ENCODE measurements at regions not wholly inside any gene's neighbourhood (a gene's known extent, or its start where the extent isn't known, plus 50 kb on each side); places are given as distances from the start of the nearest gene placed in this dataset.

DNA sequence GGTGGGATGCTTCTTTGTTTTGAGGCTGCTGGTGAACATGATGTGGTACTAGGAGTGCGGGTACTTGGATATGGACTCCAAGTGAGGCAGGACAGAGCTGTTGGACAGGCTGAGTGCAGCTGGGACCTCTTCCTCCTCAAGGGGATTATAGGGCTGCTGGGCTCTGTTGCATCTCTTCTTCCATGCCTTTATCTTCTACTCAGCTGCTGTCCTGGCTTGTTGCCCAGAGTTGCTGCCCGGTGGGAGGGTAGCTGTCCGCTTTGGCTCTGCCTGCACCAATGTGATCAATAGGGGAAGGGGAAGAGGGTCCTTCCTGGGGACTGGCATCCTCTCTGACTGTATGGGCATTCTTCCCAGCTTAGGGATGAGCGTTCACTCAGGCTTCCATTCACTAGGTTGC lies 1217.9 kb upstream of the ACO1 start:
- TF ChIP-seq CTCF (IDR thresholded peaks at IDR 0.05; ENCODE audit: borderline replicate concordance): no peak
- intact Hi-C loops (cut with micrococcal nuclease): no loop called here
- no peak overlapping the region for H3K27ac ChIP-seq (replicated peaks)
- H3K27me3 ChIP-seq (ENCODE audit: low read depth): no peaks in the 10 kb centered on the region
- no peaks in the 10 kb centered on the region for H3K36me3 ChIP-seq
- H3K4me3 ChIP-seq: no peak overlapping the region
- H3K9me3 ChIP-seq (replicated peaks): no peaks in the 10 kb centered on the region
- H3K4me1 ChIP-seq: no peaks in the 10 kb centered on the region
- DNase-seq: no peak

GRCh38 chr9:31168161-31168560 lies 1216.3 kb upstream of the ACO1 start:
- Histone ChIP-seq H3K27ac (replicated peaks) (no peak overlapping the region), H3K36me3 (no peaks in the 10 kb centered on the region), H3K27me3 (ENCODE audit: low read depth) (no peaks in the 10 kb centered on the region), H3K4me1 (no peaks in the 10 kb centered on the region), H3K9me3 (replicated peaks) (no peaks in the 10 kb centered on the region), H3K4me3 (no peak overlapping the region)
- TF ChIP-seq CTCF (IDR thresholded peaks at IDR 0.05; ENCODE audit: borderline replicate concordance): no peak
- no peak for DNase-seq
- intact Hi-C loops (cut with micrococcal nuclease): no loop called here

DNA sequence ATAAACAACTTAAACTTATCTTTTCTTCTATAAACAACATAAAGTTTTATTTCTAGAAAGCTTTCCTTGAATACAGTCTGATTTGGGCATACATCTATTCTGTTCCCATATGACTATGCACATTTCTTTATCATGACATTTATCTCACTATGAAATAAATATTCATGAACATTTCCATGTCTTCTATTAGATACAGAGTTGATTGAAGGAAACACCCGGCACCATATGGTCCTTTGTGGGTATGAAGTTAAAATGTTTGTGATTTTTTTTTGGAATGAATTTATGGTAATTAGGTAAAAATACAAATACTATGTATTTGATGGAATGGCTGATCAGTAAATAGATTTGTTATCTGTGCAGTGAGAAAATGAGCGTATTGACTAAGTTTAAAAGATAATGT lies 1209.8 kb upstream of the ACO1 start:
- Histone ChIP-seq H3K27ac (replicated peaks) (no peak overlapping the region), H3K36me3 (no peaks in the 10 kb centered on the region), H3K4me1 (no peaks in the 10 kb centered on the region), H3K4me3 (no peak overlapping the region), H3K9me3 (replicated peaks) (no peaks in the 10 kb centered on the region), H3K27me3 (ENCODE audit: low read depth) (no peaks in the 10 kb centered on the region)
- TF ChIP-seq CTCF (IDR thresholded peaks at IDR 0.05; ENCODE audit: borderline replicate concordance): no peak
- intact Hi-C loops (cut with micrococcal nuclease): no loop called here
- DNase-seq: no peak

DNA sequence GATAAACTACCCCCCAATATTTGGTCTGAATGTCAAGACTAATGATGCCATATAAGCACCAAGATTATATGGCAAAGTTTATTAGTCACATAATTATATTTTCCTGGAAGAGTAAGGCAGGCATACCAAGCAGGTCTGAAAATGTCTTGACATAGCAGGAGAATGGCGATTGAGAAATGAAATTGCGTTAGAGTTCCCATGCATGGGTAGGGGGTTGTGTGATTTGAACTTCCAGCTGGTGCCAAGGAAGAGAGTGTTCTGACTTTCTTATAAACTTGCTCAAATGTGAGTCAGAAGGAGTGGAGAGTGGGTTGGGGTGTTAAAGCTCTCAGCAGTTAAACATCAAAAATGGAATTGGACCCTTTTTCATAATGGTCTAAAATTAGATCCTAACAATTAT lies 1200.6 kb upstream of the ACO1 start:
- DNase-seq: no peak
- H3K27ac ChIP-seq (replicated peaks): no peak overlapping the region
- no peaks in the 10 kb centered on the region for H3K27me3 ChIP-seq (ENCODE audit: low read depth)
- intact Hi-C loops (cut with micrococcal nuclease): no loop called here
- H3K4me1 ChIP-seq: no peaks in the 10 kb centered on the region
- H3K4me3 ChIP-seq: no peak overlapping the region
- H3K36me3 ChIP-seq: no peaks in the 10 kb centered on the region
- no peaks in the 10 kb centered on the region for H3K9me3 ChIP-seq (replicated peaks)
- no peak for TF ChIP-seq CTCF (IDR thresholded peaks at IDR 0.05; ENCODE audit: borderline replicate concordance)

DNA sequence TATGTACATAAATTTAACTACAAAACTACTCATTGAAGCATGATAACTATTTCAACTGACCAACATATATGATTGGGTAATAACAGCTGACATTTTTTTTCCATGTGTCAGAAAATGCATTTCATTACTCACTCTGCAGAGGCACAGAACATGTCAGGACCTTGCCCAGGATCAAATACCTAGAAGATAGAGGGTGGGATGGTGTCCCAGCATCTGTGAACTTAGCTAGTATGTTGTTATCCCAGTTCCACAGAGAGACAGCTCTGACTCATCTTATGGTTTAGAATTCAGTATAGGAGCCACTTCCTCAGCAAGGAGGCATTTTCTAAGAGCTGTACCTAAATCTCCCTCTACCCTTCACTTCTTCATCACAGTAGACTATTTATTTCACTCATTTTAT lies 1198.6 kb upstream of the ACO1 start:
- no peak for DNase-seq
- no peaks in the 10 kb centered on the region for H3K27me3 ChIP-seq (ENCODE audit: low read depth)
- no peaks in the 10 kb centered on the region for H3K9me3 ChIP-seq (replicated peaks)
- TF ChIP-seq CTCF (IDR thresholded peaks at IDR 0.05; ENCODE audit: borderline replicate concordance): no peak
- H3K4me3 ChIP-seq: no peak overlapping the region
- H3K36me3 ChIP-seq: no peaks in the 10 kb centered on the region
- no peaks in the 10 kb centered on the region for H3K4me1 ChIP-seq
- H3K27ac ChIP-seq (replicated peaks): no peak overlapping the region
- intact Hi-C loops (cut with micrococcal nuclease): no loop called here

DNA sequence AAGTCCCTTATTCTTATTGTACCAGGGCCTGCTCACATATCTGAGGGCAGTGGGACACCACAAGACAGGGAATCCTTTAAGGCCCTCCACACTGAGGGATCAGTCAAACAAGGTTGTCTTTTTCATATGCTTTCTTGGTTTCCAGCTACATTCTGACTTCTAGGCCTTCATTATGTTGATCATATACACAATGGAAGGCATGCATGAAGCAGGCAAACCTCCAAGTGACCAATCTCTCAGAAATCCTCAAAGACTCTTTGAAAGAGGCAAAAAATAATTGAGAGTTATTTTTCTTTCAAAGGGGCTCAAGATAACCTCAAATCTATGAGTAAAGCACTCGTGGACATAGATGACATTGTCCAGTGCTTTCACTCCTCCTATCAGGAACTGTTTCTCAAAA lies 1195.9 kb upstream of the ACO1 start:
- intact Hi-C loops (cut with micrococcal nuclease): no loop called here
- Histone ChIP-seq H3K27me3 (ENCODE audit: low read depth) (no peaks in the 10 kb centered on the region), H3K36me3 (no peaks in the 10 kb centered on the region), H3K4me3 (no peak overlapping the region), H3K27ac (replicated peaks) (no peak overlapping the region), H3K4me1 (no peaks in the 10 kb centered on the region), H3K9me3 (replicated peaks) (no peaks in the 10 kb centered on the region)
- TF ChIP-seq CTCF (IDR thresholded peaks at IDR 0.05; ENCODE audit: borderline replicate concordance): no peak
- no peak for DNase-seq

Measured in left ventricle myocardium inferior (tissue), 1 donor.